GM23338 (cell line): ENCODE measurements at regions not wholly inside any gene's neighbourhood (a gene's known extent, or its start where the extent isn't known, plus 50 kb on each side); places are given as distances from the start of the nearest gene placed in this dataset.

Experiments used
- CREB1 ChIP-seq: fragments of 250-450 bp; sonication (Bioruptor Pico); IDR thresholded peaks from 2 replicates; pipeline ENCODE4 v1.5.0; 2020; ENCODE audit warnings: low read depth, mild to moderate bottlenecking, moderate library complexity
- EZH2 ChIP-seq: fragments of 200-600 bp; sonication (generic); IDR thresholded peaks from one replicate; pipeline ENCODE4 v1.8.0; 2017; ENCODE audit warnings: antibody characterized with exemption, mild to moderate bottlenecking, low read depth; ENCODE audit not compliant: unreplicated experiment
- EZH2phosphoT487 ChIP-seq: fragments of 200-600 bp; sonication (generic); IDR thresholded peaks from one replicate; pipeline ENCODE4 v1.8.1; 2018; ENCODE audit warnings: antibody characterized with exemption; ENCODE audit not compliant: unreplicated experiment
- JUNB ChIP-seq: IDR thresholded peaks from one replicate; pipeline ENCODE4 v1.6.1; 2016; ENCODE audit warnings: antibody characterized with exemption; ENCODE audit not compliant: unreplicated experiment
- NANOG ChIP-seq: IDR thresholded peaks from 2 replicates; pipeline ENCODE4 v1.6.1; 2016; ENCODE audit warnings: antibody characterized with exemption, borderline replicate concordance
- POLR2AphosphoS5 ChIP-seq: IDR thresholded peaks from 2 replicates; pipeline ENCODE4 v1.6.1; 2016; ENCODE audit warnings: antibody characterized with exemption, low read depth
- ZNF331 ChIP-seq: fragments of 250-450 bp; sonication (Bioruptor Pico); IDR thresholded peaks from 2 replicates; pipeline ENCODE4 v1.5.0; 2020; ENCODE audit warnings: low read depth, mild to moderate bottlenecking, moderate library complexity
- TF ChIP-seq, protein P1 (sequence below), 2 experiments: fragments of 200-600 bp in 1 of 2; sonication (generic) in 1 of 2; conservative IDR thresholded peaks; 2 replicates each; pipeline versions ENCODE4 v1.5.1 to v1.6.1; 2016 to 2017; ENCODE audit warnings: antibody characterized with exemption in 2 of 2, low read depth in 2 of 2, mild to moderate bottlenecking in 2 of 2, moderate library complexity in 1 of 2
- TF ChIP-seq, protein P2 (sequence below): IDR thresholded peaks from one replicate; pipeline ENCODE4 v1.6.1; 2018; ENCODE audit warnings: antibody characterized with exemption; ENCODE audit not compliant: unreplicated experiment

DNA sequence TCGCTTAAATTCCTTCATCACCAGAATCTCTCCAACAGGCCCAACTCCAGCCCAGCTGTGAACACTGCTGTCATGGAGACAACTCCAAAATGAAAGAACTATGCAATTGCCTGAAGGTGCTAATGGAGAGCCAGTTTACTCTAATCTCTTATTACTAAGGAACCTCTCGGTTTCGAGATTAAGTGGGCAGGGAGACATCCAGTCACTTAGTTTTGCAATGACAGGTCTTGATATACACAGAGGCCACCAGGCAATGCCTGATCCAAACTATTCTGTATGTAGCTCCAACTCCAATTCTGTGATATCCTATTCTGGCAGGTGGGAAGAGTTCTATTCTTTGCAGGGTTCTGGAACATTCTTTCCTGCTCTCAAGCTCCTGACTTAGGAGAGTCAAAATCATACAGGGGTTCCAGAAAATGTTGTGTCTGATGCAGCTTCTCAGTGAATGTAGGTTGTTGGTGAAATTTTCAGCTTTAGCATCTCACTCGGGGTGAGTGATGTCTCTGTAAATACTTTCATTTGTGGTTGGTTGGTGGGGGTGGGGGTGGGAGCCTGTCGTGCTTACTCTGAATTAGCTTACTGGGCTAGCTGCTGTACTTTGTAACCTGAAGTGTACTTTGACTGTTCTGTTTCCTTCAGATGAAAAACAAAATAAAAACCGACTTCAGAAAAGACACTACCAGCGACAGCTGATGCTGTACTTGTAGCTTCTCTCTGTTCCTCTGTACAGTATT lies 170.9 kb downstream of the PALM2AKAP2 start:
- TF ChIP-seq, protein P1, sequence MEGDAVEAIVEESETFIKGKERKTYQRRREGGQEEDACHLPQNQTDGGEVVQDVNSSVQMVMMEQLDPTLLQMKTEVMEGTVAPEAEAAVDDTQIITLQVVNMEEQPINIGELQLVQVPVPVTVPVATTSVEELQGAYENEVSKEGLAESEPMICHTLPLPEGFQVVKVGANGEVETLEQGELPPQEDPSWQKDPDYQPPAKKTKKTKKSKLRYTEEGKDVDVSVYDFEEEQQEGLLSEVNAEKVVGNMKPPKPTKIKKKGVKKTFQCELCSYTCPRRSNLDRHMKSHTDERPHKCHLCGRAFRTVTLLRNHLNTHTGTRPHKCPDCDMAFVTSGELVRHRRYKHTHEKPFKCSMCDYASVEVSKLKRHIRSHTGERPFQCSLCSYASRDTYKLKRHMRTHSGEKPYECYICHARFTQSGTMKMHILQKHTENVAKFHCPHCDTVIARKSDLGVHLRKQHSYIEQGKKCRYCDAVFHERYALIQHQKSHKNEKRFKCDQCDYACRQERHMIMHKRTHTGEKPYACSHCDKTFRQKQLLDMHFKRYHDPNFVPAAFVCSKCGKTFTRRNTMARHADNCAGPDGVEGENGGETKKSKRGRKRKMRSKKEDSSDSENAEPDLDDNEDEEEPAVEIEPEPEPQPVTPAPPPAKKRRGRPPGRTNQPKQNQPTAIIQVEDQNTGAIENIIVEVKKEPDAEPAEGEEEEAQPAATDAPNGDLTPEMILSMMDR (conservative IDR thresholded peaks at IDR 0.05; ENCODE audit: low read depth in 2 of 2): no peak
- TF ChIP-seq POLR2AphosphoS5: no peak
- no peak for TF ChIP-seq NANOG
- TF ChIP-seq EZH2: no peak
- TF ChIP-seq CREB1: no peak
- TF ChIP-seq, protein P2, sequence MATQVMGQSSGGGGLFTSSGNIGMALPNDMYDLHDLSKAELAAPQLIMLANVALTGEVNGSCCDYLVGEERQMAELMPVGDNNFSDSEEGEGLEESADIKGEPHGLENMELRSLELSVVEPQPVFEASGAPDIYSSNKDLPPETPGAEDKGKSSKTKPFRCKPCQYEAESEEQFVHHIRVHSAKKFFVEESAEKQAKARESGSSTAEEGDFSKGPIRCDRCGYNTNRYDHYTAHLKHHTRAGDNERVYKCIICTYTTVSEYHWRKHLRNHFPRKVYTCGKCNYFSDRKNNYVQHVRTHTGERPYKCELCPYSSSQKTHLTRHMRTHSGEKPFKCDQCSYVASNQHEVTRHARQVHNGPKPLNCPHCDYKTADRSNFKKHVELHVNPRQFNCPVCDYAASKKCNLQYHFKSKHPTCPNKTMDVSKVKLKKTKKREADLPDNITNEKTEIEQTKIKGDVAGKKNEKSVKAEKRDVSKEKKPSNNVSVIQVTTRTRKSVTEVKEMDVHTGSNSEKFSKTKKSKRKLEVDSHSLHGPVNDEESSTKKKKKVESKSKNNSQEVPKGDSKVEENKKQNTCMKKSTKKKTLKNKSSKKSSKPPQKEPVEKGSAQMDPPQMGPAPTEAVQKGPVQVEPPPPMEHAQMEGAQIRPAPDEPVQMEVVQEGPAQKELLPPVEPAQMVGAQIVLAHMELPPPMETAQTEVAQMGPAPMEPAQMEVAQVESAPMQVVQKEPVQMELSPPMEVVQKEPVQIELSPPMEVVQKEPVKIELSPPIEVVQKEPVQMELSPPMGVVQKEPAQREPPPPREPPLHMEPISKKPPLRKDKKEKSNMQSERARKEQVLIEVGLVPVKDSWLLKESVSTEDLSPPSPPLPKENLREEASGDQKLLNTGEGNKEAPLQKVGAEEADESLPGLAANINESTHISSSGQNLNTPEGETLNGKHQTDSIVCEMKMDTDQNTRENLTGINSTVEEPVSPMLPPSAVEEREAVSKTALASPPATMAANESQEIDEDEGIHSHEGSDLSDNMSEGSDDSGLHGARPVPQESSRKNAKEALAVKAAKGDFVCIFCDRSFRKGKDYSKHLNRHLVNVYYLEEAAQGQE: no peak
- TF ChIP-seq JUNB: no peak
- no peak for TF ChIP-seq EZH2phosphoT487
- no peak for TF ChIP-seq ZNF331 (CRISPR knock-in tag)
